ENCODE measurements at regions not wholly inside any gene's neighbourhood (a gene's known extent, or its start where the extent isn't known, plus 50 kb on each side); places are given as distances from the start of the nearest gene placed in this dataset.

- Histone ChIP-seq H3K27ac (ENCODE audit: low read depth, low read length, poor library complexity, severe bottlenecking) (no peak overlapping the region), H3K4me3 (ENCODE audit: low read depth, low read length, poor library complexity, severe bottlenecking) (no peak overlapping the region), H2AFZ (ENCODE audit: low read length) (no peak overlapping the region), H3K79me2 (ENCODE audit: insufficient read depth, low read depth, low read length) (no peaks in the 10 kb centered on the region), H3K4me1 (ENCODE audit: insufficient read depth, low read length, poor library complexity, severe bottlenecking) (no peaks in the 10 kb centered on the region), H3K9me3 (ENCODE audit: low read length) (no peaks in the 10 kb centered on the region), H3K9me2 (ENCODE audit: insufficient read depth, low read length) (no peaks in the 10 kb centered on the region), H4K20me1 (ENCODE audit: insufficient read depth, low read length) (no peaks in the 10 kb centered on the region), H3K36me3 (ENCODE audit: insufficient read depth, low read length) (no peaks in the 10 kb centered on the region), H3K4me2 (ENCODE audit: low read length) (no peak overlapping the region)
- no TSS peak for BruUV-seq (replicated peaks)
- intact Hi-C loops (cut with micrococcal nuclease; ENCODE audit: unreplicated experiment) = no loop called here
- POLR2A ChIA-PET = no interaction called here
- CTCF ChIA-PET (ENCODE audit: unreplicated experiment) = no interaction called here
- TF ChIP-seq EZH2phosphoT487 (IDR thresholded peaks at IDR 0.05; ENCODE audit: borderline replicate concordance, low read depth, low read length) (no peak), CTCF (conservative IDR thresholded peaks at IDR 0.05; ENCODE audit: low read length) (no peak)
- no peak for DNase-seq (ENCODE audit: low spot score)
These were observed 297.7 kb upstream of the WWC1 start for GRCh38 chr5:167993771-167994170.

- no peak overlapping the region for H3K4me3 ChIP-seq (ENCODE audit: low read depth, low read length, poor library complexity, severe bottlenecking)
- no TSS peak for BruUV-seq (replicated peaks)
- H3K36me3 ChIP-seq (ENCODE audit: insufficient read depth, low read length) = no peaks in the 10 kb centered on the region
- no peak overlapping the region for H2AFZ ChIP-seq (ENCODE audit: low read length)
- intact Hi-C loops (cut with micrococcal nuclease; ENCODE audit: unreplicated experiment) = no loop called here
- H3K9me2 ChIP-seq (ENCODE audit: insufficient read depth, low read length) = no peaks in the 10 kb centered on the region
- POLR2A ChIA-PET = no interaction called here
- H3K9me3 ChIP-seq (ENCODE audit: low read length) = no peaks in the 10 kb centered on the region
- TF ChIP-seq CTCF (conservative IDR thresholded peaks at IDR 0.05; ENCODE audit: low read length) (no peak), EZH2phosphoT487 (IDR thresholded peaks at IDR 0.05; ENCODE audit: borderline replicate concordance, low read depth, low read length) (no peak)
- H4K20me1 ChIP-seq (ENCODE audit: insufficient read depth, low read length) = no peaks in the 10 kb centered on the region
- no peaks in the 10 kb centered on the region for H3K79me2 ChIP-seq (ENCODE audit: insufficient read depth, low read depth, low read length)
- H3K4me2 ChIP-seq (ENCODE audit: low read length) = no peak overlapping the region
- no peak for DNase-seq (ENCODE audit: low spot score)
- CTCF ChIA-PET (ENCODE audit: unreplicated experiment) = no interaction called here
- H3K27ac ChIP-seq (ENCODE audit: low read depth, low read length, poor library complexity, severe bottlenecking) = no peak overlapping the region
- no peaks in the 10 kb centered on the region for H3K4me1 ChIP-seq (ENCODE audit: insufficient read depth, low read length, poor library complexity, severe bottlenecking)
These were observed 295.5 kb upstream of the WWC1 start for GRCh38 chr5:167995844-167996425.

DNA sequence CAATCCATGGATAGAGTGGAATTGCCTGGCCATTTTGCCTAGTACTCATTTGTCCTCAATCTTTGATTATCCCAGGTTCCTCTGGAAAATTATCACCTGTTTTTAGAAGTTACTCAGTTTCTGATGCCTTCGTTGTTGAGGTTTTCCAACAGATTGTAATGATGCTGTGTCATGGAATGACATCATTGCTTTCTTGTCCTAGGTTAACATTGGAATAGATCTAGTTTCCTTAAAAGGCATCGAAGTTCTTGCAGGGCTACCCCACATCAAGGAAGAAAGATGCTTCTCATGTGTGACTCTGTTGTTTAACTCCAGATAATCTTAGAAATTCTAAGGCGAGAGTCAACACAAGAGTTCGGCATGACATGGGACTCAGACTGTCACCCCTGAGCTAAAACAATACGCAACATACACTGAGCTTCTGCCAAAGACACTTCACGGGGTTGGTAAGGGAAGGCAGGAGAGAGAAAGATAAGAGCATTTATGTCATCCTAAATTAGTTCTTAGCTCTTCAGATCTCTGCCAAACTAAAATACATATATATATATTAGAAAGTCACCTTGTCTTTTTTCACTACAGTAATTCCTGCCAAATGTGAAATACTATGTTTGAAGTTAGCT is 293.2 kb upstream of the WWC1 start:
- H3K4me2 ChIP-seq (ENCODE audit: low read length) = no peak overlapping the region
- H4K20me1 ChIP-seq (ENCODE audit: insufficient read depth, low read length) = no peaks in the 10 kb centered on the region
- H3K4me3 ChIP-seq (ENCODE audit: low read depth, low read length, poor library complexity, severe bottlenecking) = no peak overlapping the region
- no peak overlapping the region for H2AFZ ChIP-seq (ENCODE audit: low read length)
- no peaks in the 10 kb centered on the region for H3K36me3 ChIP-seq (ENCODE audit: insufficient read depth, low read length)
- BruUV-seq (replicated peaks) = no TSS peak
- H3K9me2 ChIP-seq (ENCODE audit: insufficient read depth, low read length) = no peaks in the 10 kb centered on the region
- intact Hi-C loops (cut with micrococcal nuclease; ENCODE audit: unreplicated experiment) = no loop called here
- H3K4me1 ChIP-seq (ENCODE audit: insufficient read depth, low read length, poor library complexity, severe bottlenecking) = no peaks in the 10 kb centered on the region
- DNase-seq (ENCODE audit: low spot score) = no peak
- H3K27ac ChIP-seq (ENCODE audit: low read depth, low read length, poor library complexity, severe bottlenecking) = no peak overlapping the region
- H3K9me3 ChIP-seq (ENCODE audit: low read length) = no peaks in the 10 kb centered on the region
- POLR2A ChIA-PET = no interaction called here
- no peaks in the 10 kb centered on the region for H3K79me2 ChIP-seq (ENCODE audit: insufficient read depth, low read depth, low read length)
- TF ChIP-seq EZH2phosphoT487 (IDR thresholded peaks at IDR 0.05; ENCODE audit: borderline replicate concordance, low read depth, low read length) (no peak), CTCF (conservative IDR thresholded peaks at IDR 0.05; ENCODE audit: low read length) (no peak)
- CTCF ChIA-PET (ENCODE audit: unreplicated experiment) = no interaction called here
